HG03039 (cell line): ENCODE measurements at regions not wholly inside any gene's neighbourhood (a gene's known extent, or its start where the extent isn't known, plus 50 kb on each side); places are given as distances from the start of the nearest gene placed in this dataset.

Experiments used
- ATAC-seq: cut with Tn5 transposase; IDR thresholded peaks from one replicate; pipeline ENCODE4 v1.9.1; 2021; ENCODE audit warnings: mild to moderate bottlenecking, moderate library complexity; ENCODE audit not compliant: unreplicated experiment

- no peak for ATAC-seq
These were observed 140.5 kb downstream of the IRX2 start for GRCh38 chr5:2610986-2611385.

- no peak for ATAC-seq
These were observed 143.1 kb downstream of the IRX2 start for GRCh38 chr5:2608391-2608790.

- ATAC-seq, result no peak
These were observed 143.9 kb downstream of the IRX2 start for GRCh38 chr5:2607598-2607997.

- no peak for ATAC-seq
These were observed 148.3 kb downstream of the IRX2 start for GRCh38 chr5:2603272-2603575.

- ATAC-seq, result no peak
These were observed 148.8 kb downstream of the IRX2 start for GRCh38 chr5:2602451-2603271.

GRCh38 chr5:2598503-2598902 lies 153.0 kb downstream of the IRX2 start:
- no peak for ATAC-seq

GRCh38 chr5:2594701-2595100 lies 156.8 kb downstream of the IRX2 start:
- ATAC-seq, result no peak

- ATAC-seq, result no peak
These were observed 158.7 kb downstream of the IRX2 start for GRCh38 chr5:2592766-2593165.

GRCh38 chr5:2591777-2592453 lies 159.6 kb downstream of the IRX2 start:
- ATAC-seq, result no peak

GRCh38 chr5:2588850-2589501 lies 162.5 kb downstream of the IRX2 start:
- ATAC-seq, result no peak

GRCh38 chr5:2587189-2588031 lies 164.1 kb downstream of the IRX2 start:
- no peak for ATAC-seq

- no peak for ATAC-seq
These were observed 165.3 kb downstream of the IRX2 start for GRCh38 chr5:2586016-2586715.

GRCh38 chr5:2584579-2585269 lies 166.8 kb downstream of the IRX2 start:
- no peak for ATAC-seq

- ATAC-seq, result no peak
These were observed 169.0 kb downstream of the IRX2 start for GRCh38 chr5:2582507-2582906.

GRCh38 chr5:2582106-2582505 lies 169.4 kb downstream of the IRX2 start:
- no peak for ATAC-seq

- ATAC-seq, result no peak
These were observed 170.1 kb downstream of the IRX2 start for GRCh38 chr5:2581418-2581817.

GRCh38 chr5:2579126-2579525 lies 172.4 kb downstream of the IRX2 start:
- no peak for ATAC-seq

GRCh38 chr5:2577312-2578036 lies 174.0 kb downstream of the IRX2 start:
- no peak for ATAC-seq

GRCh38 chr5:2576823-2577222 lies 174.7 kb downstream of the IRX2 start:
- no peak for ATAC-seq
